OCI-M2 (cell line): ENCODE measurements at regions not wholly inside any gene's neighbourhood (a gene's known extent, or its start where the extent isn't known, plus 50 kb on each side); places are given as distances from the start of the nearest gene placed in this dataset.
"Not testable (repeated sequence)": the region's sequence is repeated elsewhere in the genome, so short reads cannot be mapped to it uniquely, and the experiment has no call there.

ENCODE experiments used
- DNase-seq: peaks from one replicate; lab custom pipeline; 2025; ENCODE audit not compliant: unreplicated experiment; lab: John Stamatoyannopoulos, UW

GRCh38 chr7:29619111-29619510, 55.5 kb downstream of the PRR15 start:
- DNase-seq = no peak

DNA sequence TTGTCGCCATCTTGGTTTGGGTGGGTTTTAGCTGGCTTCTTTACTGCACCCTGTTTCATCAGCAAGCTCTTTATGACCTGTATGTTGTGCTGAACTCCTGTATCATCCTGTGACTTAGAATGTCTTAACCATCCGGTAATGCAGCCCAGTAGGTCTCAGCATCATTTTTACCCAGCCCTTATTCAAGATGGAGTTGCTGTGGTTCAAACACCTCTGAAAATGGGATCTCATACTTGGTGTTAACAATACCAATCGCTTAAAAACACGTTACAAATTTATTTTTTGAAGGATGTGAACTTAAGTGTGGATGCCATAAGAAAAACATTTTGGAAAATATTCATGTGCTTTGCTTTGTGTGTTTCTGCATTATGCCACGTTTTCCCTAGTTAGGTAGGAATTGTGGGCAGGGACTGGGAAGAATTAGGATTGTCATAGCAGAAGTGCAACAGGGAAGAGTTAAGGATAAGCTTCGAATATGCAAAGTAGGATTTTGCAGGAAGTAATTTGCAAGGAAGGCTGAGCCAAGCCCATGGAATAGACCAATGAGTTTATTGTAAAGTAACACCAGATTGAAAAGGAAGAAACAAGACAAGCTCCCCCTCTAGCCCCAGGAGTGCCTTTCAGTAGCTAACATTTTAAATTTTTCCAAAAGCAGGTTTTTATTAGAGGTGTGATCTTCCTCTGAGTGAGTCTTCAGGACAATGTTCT, 56.4 kb downstream of the PRR15 start:
- DNase-seq = no peak

DNA sequence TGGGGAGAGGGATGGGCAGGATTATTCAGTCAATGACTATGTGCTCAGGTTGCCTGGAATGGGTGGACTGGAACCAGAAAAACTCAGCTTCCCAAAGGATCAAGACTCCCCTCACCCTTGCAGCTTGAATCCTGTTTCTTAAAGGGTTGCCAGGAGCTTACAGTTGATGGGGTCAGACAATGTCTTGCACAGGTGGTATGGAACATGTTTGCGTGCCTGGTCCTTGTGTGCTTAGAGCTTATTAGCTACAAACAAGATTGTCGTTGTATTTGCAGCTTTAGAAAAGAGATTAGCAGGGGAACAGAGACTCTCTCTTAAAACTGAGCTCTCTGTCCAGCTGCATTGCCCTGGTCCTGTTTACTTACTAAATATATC, 56.9 kb downstream of the PRR15 start:
- DNase-seq = no peak

DNA sequence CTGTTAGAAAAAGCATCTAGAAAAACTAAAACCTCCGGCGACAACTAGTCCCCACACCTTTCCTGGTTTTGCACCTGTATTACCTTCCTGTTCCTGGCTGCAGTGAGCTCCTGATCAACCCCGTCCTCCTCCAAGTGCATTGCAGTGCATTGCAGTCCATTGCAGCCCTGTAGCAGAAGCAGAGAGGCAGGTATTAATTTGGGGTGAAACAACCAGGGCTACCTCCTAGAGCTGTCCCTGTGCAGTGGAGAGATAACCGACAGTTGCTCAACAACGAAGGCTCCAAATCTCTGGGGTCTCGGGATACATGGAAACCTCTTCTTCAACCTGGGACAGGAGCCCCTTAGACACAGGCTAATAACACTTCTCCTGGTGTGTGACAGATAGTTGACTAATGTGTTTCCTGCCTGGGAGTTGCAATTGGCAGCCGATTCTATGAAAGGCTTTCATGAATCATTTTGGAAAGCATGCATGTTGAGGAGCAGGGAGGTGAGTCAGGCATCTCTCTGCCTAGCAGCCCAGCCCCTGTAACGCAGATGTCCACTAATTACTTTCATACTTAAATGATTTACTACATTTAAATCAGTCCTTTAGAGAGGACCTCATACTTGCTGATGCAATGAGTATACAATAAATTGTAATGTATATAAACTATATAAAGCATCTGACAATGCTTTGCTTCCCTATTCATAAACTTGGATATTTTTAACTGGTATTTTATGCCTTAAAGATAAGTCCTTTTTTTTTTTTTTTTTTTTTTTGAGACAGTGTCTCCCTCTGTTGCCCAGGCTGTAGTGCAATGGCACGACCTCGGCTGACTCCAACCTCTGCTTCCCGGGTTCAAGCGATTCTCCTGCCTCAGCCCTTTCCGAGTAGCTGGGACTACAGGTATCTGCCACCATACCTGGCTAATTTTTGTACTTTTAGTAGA, 59.0 kb downstream of the PRR15 start:
- DNase-seq = no peak

DNA sequence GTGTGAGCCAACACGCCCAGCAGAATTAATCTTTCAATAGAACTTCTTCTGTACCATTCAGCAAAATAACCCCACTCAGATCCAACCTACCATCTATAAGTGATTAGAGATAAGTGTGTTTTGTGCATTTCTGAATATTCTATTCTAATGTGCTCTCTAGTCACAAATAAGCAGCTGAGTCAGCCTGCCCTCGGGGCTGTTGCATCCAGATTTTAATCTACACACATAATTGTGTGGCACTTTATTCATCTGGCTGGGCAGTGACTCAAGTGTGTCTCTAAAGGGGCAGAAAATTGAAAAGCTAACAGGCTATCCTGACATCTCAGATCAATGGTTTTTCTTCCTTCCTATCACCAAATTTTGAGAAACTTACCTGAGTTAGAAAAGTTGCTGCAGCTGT, 60.3 kb downstream of the PRR15 start:
- no peak for DNase-seq

- DNase-seq = no peak
These were observed 63.1 kb downstream of the PRR15 start for GRCh38 chr7:29626730-29627129.

DNA sequence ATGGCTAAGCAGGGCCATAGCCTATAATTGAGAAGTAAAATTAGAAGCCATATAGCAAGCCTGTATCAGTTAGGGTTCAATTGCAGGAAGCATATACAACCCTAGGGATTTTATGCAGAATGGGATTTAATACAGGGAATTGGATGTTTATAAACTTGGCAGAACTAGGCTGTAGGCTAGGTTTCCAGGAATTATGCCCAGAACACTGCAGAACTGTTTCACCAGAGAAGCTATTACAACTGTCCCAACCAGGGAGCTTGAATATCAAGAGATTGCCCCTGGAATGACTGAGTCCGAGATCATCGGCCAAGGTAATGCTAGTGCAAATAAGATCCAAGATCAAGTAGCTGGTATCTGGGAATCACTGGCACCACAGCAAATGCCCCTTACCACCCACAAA, 64.0 kb downstream of the PRR15 start:
- DNase-seq = no peak

DNA sequence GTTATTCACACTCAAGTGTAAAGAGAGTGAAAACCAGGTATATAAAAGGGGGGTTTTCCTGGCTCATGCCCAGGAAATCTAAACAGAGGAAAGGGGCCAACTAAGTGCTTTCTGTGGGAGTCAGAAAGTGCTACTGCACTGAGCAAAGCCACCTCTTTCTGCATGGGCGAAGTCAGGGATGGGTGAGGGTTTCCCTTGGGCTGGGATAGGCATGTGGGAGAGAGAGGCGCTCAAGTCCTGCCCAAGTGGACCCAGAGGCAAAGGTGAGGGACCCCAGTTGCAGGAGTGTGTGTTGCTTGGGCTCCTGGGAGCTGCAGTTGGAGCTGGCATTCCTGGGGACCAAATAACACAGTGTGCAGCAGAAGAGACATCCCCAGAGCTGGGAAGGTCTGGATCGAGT, 65.9 kb downstream of the PRR15 start:
- no peak for DNase-seq

DNA sequence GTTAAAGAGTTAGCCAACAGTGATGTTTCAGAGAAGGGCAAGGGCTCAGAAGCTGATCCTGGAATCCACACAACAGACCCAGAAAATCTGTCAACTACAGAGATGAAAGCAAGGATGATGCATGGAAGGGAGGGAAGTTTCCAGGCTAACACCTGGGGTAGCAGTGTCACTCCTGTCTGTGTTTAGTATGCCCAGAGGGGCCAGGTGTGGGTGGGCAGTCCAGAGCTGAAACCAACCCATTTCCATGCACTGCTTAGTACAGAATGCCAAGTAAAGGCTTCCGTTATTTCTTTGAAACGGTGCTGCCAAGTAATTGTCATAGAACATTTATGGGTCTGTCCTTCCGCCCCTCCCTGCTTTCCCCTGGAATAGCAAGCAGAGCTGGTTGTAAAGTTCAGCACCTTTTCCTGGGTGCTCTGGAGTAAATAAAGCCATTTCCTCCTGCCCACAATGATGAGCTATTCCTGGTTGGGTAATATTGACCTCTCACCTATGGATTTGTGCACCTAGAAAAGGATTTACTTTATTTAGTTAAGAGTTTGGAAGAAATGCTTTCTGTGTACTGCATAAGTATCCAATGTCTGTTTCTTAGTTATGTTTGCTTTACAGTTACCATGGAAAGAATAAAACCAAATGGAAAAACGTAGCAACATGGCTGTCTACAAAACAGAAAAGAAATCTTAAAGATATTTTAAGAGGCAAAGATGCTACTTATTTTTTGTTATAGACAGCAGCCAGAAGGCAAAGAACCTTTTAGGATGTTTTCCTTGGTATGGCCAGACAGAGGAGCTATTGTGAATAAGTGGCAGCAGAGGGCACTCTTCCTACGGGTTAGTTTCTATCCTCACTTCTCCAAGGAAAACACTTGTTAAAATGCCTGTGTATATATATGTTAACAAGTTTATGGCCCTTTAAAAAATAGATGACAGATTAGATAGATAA, 71.7 kb downstream of the PRR15 start:
- not testable (repeated sequence) for DNase-seq

- DNase-seq = no peak
These were observed 72.3 kb downstream of the PRR15 start for GRCh38 chr7:29636009-29636351.

- no peak for DNase-seq
These were observed 73.7 kb downstream of the PRR15 start for GRCh38 chr7:29637374-29637773.

- DNase-seq = not testable (repeated sequence)
These were observed 75.2 kb downstream of the PRR15 start for GRCh38 chr7:29638841-29639240.

DNA sequence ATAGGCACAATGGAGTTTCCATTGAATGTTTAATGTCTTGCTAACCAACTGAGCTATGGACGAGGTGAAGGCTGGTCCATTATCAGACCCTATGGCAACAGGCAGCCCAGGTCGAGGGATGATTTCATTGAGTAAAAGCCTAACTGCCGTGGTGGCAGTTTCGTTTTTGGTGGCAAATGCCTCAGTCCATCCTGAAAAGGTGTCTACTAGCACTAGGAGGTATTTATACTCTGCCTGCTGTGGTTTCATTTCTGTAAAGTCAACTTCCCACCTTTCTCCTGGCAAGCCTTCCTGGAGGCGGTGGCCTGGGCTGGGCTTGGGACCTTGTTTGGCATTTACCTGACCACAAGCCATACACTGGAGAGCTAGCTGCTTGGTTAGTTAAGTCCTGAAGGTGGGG, 75.8 kb downstream of the PRR15 start:
- no peak for DNase-seq

DNA sequence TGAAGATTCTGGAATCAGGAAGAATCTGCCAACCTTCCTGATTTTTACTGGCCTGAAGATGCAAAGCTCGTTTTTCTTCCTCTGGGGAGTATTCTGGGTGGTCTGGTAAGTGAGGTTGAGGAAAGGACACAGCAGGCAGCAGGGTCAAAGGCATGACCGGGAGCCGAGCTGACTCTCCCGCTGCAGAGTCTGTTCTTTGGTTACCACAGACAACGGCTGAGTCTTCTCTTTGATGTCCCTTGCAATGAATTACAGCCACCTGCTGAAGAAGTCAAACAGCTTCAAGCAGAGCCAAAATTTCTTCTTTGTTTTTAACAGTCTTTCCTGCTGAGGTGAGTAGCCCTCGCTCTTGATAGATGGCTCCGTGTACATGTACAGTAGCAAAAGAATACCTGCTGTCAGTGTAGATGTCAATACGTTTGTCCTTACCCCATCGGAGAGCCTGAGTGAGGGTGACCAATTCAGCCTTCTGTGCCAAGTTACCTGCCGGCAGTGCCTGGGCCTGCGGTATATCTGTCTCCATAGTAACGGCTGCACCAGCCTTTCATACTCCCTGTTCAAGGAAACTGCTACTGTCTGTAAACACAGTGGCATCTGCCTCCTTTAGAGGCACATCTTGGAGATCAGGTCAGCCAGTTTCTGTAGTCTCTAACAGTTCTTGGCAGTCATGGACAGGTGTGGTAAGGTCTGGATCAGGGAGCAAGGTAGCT, 76.4 kb downstream of the PRR15 start:
- DNase-seq = no peak

DNA sequence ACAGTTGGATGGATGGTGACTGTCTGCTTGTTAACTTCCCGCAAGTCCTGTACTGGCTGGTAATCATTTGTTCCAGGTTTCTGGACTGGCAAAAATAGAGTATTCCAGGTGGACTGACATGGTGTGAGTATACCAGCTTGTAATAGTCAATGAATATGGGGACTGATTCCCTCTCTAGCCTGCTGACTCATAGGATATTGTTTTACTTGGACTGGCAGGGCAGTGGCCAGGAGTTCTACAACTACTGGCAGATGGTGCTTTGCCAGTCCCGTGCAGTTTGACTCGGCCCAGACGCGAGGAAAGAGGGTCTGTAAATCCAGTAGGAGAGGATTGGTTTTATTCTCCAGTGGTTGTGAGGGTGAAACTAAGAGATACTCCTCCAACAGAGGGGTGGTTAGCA, 78.0 kb downstream of the PRR15 start:
- no peak for DNase-seq

GRCh38 chr7:29642494-29643155, 79.0 kb downstream of the PRR15 start:
- no peak for DNase-seq

DNA sequence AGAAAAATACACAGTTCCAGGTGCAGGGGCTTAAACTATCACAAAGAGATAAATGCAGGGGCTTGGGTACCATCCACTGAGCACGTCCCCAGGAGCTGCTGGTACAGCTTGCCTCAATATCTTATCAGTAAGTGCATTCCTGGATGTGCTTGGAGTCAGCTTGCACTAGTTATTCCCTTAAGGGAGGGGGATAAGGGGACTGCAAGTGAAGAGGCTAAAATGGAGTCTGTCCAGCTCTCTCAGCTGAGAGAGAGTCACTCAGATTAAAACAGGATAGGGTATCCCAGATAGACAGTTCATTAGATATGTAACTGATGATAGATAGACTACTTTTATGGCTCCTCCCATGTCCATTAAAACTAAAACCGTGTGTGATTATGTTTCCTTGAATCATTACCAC, 82.5 kb downstream of the PRR15 start:
- not testable (repeated sequence) for DNase-seq

- DNase-seq = peak; percentile 37
These were observed 83.5 kb downstream of the PRR15 start for GRCh38 chr7:29647020-29647654.

GRCh38 chr7:29647691-29648210, 84.1 kb downstream of the PRR15 start:
- DNase-seq = not testable (repeated sequence)
